ENCODE measurements at regions not wholly inside any gene's neighbourhood (a gene's known extent, or its start where the extent isn't known, plus 50 kb on each side); places are given as distances from the start of the nearest gene placed in this dataset.

DNA sequence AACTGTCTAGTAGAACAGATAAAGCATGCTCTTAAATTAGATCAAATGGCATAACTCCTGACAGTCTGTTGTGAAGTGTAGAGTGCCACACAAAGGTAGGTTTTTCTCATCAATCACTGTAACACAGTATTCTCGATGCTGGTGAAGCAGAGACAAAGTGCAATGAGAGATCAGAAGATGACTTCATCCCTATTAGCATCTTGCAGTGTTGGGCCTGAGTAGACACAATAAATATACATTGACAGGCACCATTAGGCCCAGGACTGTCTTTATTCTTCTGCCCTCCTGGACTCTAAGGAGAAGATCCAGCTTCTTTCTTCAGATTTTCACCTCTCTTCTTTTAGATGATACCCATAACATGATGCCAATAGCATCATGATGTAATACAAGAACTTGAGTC, 478.0 kb upstream of the TENM4 start:
- POLR2A ChIA-PET = no interaction called here
- DNase-seq = no peak
- no peaks in the 10 kb centered on the region for H3K4me1 Mint-ChIP-seq
- H3K4me3 Mint-ChIP-seq = no peak overlapping the region
- no peaks in the 10 kb centered on the region for H3K9me3 Mint-ChIP-seq
- H3K27ac Mint-ChIP-seq = no peak overlapping the region
- H3K36me3 Mint-ChIP-seq (ENCODE audit: low read depth) = no peaks in the 10 kb centered on the region
- CTCF ChIA-PET = no interaction called here
- H3K27me3 Mint-ChIP-seq = no peaks in the 10 kb centered on the region

DNA sequence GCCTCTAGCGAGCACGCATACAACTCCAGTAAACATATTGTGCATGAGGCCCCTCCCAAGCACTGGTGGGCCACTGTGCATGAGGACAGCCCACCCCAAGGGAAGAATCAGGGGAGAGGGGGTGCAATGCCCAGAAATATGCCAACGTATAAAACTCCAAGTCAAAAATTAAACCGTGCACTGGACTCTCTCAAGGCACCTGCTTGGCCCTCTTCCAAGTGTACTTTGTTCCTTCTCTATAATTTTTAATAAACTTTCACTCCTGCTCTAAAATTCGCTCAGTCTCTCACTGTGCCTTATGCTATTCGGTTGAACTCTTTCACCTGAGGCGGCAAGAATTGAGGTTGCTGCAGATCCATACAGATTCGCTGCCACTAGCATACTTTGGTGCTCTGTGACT, 465.3 kb upstream of the TENM4 start:
- DNase-seq = no peak
- Mint-ChIP-seq H3K27me3 (no peaks in the 10 kb centered on the region), H3K4me3 (no peak overlapping the region), H3K36me3 (ENCODE audit: low read depth) (no peaks in the 10 kb centered on the region), H3K9me3 (peaks cover 3% of the 10 kb centered on the region), H3K27ac (no peak overlapping the region), H3K4me1 (no peaks in the 10 kb centered on the region)
- CTCF ChIA-PET = no interaction called here
- POLR2A ChIA-PET = no interaction called here

DNA sequence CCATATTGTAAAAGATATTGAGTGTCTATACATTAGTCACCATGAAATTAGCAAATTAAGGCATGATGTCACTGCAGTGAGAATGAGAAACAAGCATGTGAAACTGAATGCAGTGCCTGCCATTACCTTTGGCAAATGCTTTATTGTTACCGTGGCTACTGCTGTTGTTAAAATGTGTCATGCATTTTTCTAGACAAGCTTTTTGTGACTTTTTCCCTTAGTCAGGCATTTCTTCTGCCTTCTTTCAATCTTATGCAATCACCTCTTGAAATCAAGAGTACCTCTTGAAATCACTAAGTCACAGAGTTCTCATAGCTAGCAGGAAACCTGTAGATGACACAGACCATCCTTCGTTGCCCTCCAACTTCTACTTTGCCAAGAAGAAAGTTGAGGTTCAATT, 461.7 kb upstream of the TENM4 start:
- H3K4me3 Mint-ChIP-seq = no peak overlapping the region
- ChIA-PET POLR2A (no interaction called here), CTCF (no interaction called here)
- H3K9me3 Mint-ChIP-seq = no peaks in the 10 kb centered on the region
- no peaks in the 10 kb centered on the region for H3K4me1 Mint-ChIP-seq
- no peaks in the 10 kb centered on the region for H3K27me3 Mint-ChIP-seq
- no peak for DNase-seq
- H3K27ac Mint-ChIP-seq = no peak overlapping the region
- no peaks in the 10 kb centered on the region for H3K36me3 Mint-ChIP-seq (ENCODE audit: low read depth)

DNA sequence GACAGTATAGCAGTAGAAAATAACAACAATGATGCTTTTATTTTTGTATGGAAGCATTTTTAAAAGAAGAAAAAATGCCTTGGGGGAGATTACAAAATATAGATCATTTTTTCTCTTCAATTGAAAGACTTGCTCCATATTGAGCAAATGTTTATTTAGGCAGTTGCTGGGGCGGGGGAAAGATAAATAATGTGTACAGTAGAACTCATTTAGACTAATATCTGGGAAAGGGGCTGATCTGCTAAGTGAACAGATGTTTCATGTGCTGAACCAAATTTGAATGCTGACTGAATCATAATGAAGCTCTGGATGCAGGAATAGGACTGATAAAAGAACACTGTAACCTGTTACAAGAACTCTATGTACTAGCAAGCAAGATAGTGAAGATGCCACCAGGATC, 457.1 kb upstream of the TENM4 start:
- H3K36me3 Mint-ChIP-seq (ENCODE audit: low read depth) = no peaks in the 10 kb centered on the region
- CTCF ChIA-PET = interaction anchor here (1.6 kb wide), 1 partner anchor 11 kb away, joined by 3 read pairs; no protein-coding TSS in a partner anchor
- H3K27ac Mint-ChIP-seq = no peak overlapping the region
- no peak for DNase-seq
- POLR2A ChIA-PET = no interaction called here
- no peaks in the 10 kb centered on the region for H3K27me3 Mint-ChIP-seq
- H3K4me1 Mint-ChIP-seq = no peaks in the 10 kb centered on the region
- no peak overlapping the region for H3K4me3 Mint-ChIP-seq
- H3K9me3 Mint-ChIP-seq = no peaks in the 10 kb centered on the region

DNA sequence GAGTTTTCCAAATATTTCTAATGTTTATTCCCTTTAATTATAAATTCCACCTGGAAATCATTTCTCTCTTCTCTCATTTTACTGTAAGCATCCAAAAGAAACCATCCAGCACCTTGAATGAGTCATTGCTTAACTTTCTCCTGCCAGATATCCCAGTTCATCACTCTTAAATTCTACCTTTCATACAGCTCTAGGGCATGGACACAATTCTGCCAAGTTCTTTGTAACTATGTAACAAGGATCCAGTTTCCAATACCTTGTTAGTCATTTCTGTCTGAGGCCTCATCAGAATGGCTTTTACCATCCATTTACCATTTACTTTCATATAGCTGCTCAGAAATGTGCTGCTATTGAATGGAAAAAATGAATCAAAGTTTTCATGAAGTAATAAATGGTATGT, 455.4 kb upstream of the TENM4 start:
- Mint-ChIP-seq H3K9me3 (no peaks in the 10 kb centered on the region), H3K27ac (no peak overlapping the region), H3K4me1 (no peaks in the 10 kb centered on the region), H3K4me3 (no peak overlapping the region), H3K27me3 (no peaks in the 10 kb centered on the region), H3K36me3 (ENCODE audit: low read depth) (no peaks in the 10 kb centered on the region)
- ChIA-PET CTCF (interaction anchor here (0.6 to 1.6 kb wide), 2 partner anchors 12 to 964 kb away, joined by 3 to 4 read pairs; no protein-coding TSS in a partner anchor), POLR2A (no interaction called here)
- DNase-seq = no peak

DNA sequence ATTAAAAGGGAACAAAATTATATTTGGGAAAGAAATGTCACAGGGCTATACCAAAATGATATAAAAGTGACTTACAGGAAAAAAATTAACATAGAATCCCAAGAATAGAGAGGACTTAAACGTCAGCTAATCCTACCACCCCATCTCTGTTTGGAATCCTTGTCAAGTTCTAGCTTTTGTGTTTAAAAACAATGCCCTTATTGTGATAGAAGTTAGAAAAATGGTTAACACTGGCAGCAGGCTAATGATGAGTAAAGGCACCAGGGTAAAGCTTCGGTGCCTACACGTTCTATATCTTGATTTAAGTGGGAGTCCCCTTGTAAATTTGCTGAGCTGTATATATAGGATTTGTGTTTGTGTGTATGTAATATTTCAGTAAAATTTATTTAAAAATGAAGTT, 453.3 kb upstream of the TENM4 start:
- CTCF ChIA-PET = no interaction called here

DNA sequence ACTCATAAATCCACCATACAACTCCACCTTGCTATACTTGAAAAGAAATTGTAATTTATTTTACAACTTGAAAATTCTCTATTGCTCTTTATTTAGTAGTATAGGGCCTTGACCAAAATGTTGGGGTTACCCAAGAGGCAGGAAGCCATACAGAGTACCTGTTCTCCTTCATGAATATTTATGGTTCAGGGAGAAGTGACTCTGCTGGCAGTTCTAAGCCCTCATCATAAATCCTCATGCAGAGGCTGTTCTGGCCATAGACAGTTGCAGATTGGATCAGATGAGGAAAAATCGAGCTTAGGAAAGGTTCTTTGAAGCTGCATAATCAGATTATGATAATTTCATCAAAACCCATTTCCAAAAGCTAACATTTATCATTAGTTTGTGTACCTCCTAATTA, 449.4 kb upstream of the TENM4 start:
- DNase-seq = no peak
- ChIA-PET POLR2A (no interaction called here), CTCF (no interaction called here)
- H3K4me1 Mint-ChIP-seq = no peaks in the 10 kb centered on the region
- no peaks in the 10 kb centered on the region for H3K36me3 Mint-ChIP-seq (ENCODE audit: low read depth)
- H3K27ac Mint-ChIP-seq = no peak overlapping the region
- H3K9me3 Mint-ChIP-seq = no peaks in the 10 kb centered on the region
- H3K27me3 Mint-ChIP-seq = no peaks in the 10 kb centered on the region
- no peak overlapping the region for H3K4me3 Mint-ChIP-seq

More for the DNA sequence above, 453.3 kb upstream of the TENM4 start:
- DNase-seq = no peak
- Mint-ChIP-seq H3K4me3 (no peak overlapping the region), H3K36me3 (ENCODE audit: low read depth) (no peaks in the 10 kb centered on the region), H3K27ac (no peak overlapping the region), H3K9me3 (no peaks in the 10 kb centered on the region), H3K4me1 (no peaks in the 10 kb centered on the region), H3K27me3 (no peaks in the 10 kb centered on the region)
- POLR2A ChIA-PET = no interaction called here

DNA sequence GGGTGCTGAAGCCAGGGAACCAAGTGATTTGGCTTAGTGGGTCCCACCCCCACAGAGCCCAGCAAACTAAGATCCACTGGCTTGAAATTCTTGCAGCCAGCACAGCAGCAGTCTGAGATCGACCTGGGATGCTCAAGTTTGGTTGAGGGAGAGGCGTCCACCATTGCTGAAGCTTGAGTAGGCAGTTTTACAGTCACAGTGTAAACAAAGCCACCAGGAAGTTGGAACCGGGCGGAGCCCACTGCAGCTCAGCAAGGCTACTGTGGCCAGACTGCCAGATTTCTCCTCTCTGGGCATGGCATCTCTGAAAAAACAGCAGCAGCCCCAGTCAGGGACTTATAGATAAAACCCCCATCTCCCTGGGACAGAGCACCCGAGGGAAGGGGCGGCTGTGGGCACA, 424.1 kb upstream of the TENM4 start:
- CTCF ChIA-PET = no interaction called here
- Mint-ChIP-seq H3K36me3 (ENCODE audit: low read depth) (no peaks in the 10 kb centered on the region), H3K4me1 (no peaks in the 10 kb centered on the region), H3K27ac (no peak overlapping the region), H3K4me3 (no peak overlapping the region), H3K27me3 (no peaks in the 10 kb centered on the region), H3K9me3 (peaks cover 16% of the 10 kb centered on the region)
- no peak for DNase-seq
- POLR2A ChIA-PET = no interaction called here

DNA sequence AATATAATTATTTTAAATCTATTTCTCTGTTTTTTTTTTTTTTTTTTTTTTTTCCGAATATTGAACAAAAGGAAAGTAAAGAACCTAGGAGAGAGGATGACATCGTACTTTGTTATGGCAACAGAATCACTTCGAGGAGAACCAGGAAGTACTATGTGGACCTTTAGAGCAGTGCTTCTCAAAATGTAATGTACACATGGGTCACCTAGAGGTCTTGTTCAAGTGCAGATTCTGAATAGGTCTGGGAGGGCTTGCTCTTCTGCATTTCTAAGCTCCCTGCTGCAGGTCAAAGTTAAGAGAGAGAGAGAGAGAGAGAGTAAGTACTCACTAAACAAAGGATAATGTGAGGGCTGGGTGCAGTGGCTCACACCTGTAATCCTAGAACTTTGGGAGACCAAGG, 419.5 kb upstream of the TENM4 start:
- no peak overlapping the region for H3K27ac Mint-ChIP-seq
- DNase-seq = no peak
- CTCF ChIA-PET = interaction anchor here (0.6 to 0.7 kb wide), 2 partner anchors 271 to 1506 kb away, joined by 3 read pairs; no protein-coding TSS in a partner anchor
- H3K27me3 Mint-ChIP-seq = no peaks in the 10 kb centered on the region
- no peaks in the 10 kb centered on the region for H3K4me1 Mint-ChIP-seq
- POLR2A ChIA-PET = no interaction called here
- H3K9me3 Mint-ChIP-seq = peaks cover 2% of the 10 kb centered on the region
- H3K36me3 Mint-ChIP-seq (ENCODE audit: low read depth) = no peaks in the 10 kb centered on the region
- H3K4me3 Mint-ChIP-seq = no peak overlapping the region

DNA sequence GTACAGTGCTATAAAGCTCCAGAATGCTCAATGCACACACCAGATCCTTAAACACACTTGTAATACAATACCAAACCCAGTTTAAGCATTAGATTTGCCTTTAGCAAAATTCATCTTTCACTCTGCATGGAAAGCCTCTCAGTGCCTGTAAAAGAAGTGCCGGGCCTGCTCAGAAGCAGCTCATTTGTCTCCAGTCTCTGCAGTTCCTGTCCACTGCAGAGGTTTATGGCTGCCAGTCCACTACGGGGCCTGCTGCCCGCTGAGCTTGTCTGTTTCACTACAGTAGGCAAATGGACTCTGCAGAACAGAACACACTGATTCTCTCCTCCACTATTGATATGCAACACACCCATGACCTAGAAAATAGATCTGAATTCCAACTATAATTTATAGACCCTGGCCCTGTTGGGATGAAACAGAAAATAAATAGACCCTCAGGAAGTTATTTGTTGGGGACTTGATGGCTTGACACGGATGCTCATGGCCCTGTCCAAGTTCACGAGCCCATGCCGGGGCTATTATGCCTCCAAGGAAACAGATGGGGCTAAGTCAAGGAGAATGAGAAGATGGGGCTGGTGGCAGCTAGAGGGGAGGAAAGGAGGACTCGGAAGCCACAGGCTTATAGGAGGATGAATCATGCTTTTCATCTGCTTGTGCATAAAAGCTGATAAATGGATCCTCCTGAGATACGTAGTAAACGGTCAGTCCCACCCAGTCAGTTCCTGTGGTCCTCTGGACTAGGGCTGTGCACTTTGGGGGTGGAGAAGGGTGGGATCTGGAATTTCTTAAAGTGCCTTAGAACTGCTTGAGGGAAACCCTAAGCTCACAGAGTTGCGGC, 416.8 kb upstream of the TENM4 start:
- CTCF ChIA-PET = no interaction called here
- Mint-ChIP-seq H3K9me3 (peaks cover 4% of the 10 kb centered on the region), H3K4me1 (no peaks in the 10 kb centered on the region), H3K36me3 (ENCODE audit: low read depth) (no peaks in the 10 kb centered on the region), H3K27ac (no peak overlapping the region), H3K4me3 (no peak overlapping the region), H3K27me3 (no peaks in the 10 kb centered on the region)
- POLR2A ChIA-PET = no interaction called here
- DNase-seq = no peak

DNA sequence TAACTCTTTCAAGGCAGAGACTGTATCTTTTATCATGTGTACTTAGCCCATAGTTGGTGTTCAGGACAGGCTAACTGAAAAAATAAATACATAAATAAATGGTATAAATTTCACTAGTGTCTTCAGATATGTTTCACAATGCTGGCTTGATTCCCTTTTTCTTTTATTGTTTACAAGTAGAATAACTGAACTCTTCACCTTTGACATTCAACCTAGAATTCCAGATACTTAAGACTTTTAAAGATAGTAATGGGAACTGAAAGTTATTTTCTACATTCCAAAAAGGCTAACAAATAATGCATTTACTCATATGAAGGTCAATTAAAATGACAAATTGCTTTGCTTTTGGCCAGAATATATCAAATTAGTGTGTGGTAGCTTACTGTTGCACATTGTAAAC, 411.3 kb upstream of the TENM4 start:
- Mint-ChIP-seq H3K4me1 (no peaks in the 10 kb centered on the region), H3K9me3 (peaks cover 3% of the 10 kb centered on the region)
- POLR2A ChIA-PET = no interaction called here

DNA sequence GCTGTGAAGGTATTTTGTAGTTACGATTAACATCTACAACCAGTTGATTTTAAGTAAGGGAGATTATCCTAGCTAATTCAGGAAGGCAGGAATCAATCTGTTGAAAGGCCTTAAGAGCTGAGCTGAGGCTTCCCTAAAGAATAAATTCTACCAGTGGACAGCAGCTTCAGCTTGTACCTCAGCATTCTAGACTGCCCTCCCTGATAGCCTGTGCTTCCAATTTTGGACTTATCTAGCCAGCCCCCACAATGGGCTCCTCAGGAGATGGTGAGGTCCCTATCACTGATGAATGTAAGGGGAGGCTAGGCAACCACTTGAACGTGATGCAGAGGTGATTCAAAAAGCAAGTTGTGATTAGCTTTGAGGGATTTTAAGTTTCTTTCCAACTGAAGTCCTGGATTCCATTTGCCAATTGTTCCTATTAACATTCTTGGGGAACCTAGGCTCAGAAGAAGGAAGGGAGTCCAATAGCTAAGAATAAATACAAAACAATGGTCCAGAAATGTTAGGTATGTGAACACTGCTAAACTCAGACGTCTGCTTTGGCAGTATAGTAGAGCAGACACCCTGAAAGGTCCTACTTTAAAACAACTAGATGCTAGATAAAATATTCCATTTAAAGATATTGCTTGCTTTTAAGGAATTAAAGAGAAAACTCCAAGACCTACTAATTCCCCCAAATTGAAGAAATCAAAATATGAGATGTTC, 404.3 kb upstream of the TENM4 start:
- POLR2A ChIA-PET = no interaction called here
- Mint-ChIP-seq H3K4me1 (no peaks in the 10 kb centered on the region), H3K4me3 (no peak overlapping the region), H3K27ac (no peak overlapping the region), H3K27me3 (no peaks in the 10 kb centered on the region), H3K9me3 (peaks cover 5% of the 10 kb centered on the region), H3K36me3 (ENCODE audit: low read depth) (no peaks in the 10 kb centered on the region)
- DNase-seq = no peak
- CTCF ChIA-PET = no interaction called here

More for the DNA sequence above, 411.3 kb upstream of the TENM4 start:
- no peaks in the 10 kb centered on the region for H3K27me3 Mint-ChIP-seq
- H3K4me3 Mint-ChIP-seq = no peak overlapping the region
- no peaks in the 10 kb centered on the region for H3K36me3 Mint-ChIP-seq (ENCODE audit: low read depth)
- H3K27ac Mint-ChIP-seq = no peak overlapping the region
- no peak for DNase-seq
- CTCF ChIA-PET = no interaction called here

DNA sequence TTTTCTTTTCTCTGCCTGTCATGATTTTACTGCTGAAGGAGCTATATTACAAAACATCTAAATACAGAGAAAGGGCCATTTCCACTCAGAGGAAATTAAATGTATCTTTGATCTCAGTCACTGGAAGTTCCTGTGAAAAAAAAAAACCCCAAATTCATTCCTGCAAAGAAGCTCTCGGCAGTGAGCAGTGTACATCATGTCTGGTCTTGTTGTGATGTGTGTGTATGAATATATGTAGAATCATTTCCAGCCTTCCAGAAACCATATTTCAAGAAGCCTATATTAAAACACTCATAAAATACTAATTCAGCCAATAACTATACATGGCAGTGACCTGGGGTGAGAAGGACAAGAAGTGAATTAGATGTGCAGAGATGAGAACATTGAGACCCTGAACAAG, 393.2 kb upstream of the TENM4 start:
- ChIA-PET POLR2A (no interaction called here), CTCF (no interaction called here)
- no peak for DNase-seq
- no peaks in the 10 kb centered on the region for H3K27me3 Mint-ChIP-seq
- no peaks in the 10 kb centered on the region for H3K9me3 Mint-ChIP-seq
- H3K4me3 Mint-ChIP-seq = no peak overlapping the region
- no peak overlapping the region for H3K27ac Mint-ChIP-seq
- no peaks in the 10 kb centered on the region for H3K4me1 Mint-ChIP-seq
- H3K36me3 Mint-ChIP-seq (ENCODE audit: low read depth) = no peaks in the 10 kb centered on the region

DNA sequence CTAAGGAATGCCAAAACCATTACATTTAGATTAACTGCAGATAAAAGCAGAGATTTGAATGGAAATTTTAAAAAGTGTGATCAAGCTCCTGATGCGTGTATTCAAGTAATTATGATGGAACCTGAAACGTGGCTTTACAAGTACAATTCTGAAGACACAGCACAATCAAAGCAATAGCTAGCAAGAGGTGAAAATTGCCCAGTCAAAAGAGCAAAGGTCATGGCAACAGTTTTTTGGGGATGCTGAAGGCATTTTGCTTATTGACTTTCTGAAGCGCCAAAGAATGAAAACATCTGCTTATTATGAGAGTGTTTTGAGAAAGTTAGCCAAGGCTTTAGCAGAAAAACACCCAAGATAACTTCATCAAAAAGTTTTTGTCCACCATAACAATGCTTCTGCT, 389.6 kb upstream of the TENM4 start:
- ChIA-PET POLR2A (no interaction called here), CTCF (no interaction called here)
- no peak overlapping the region for H3K27ac Mint-ChIP-seq
- no peak overlapping the region for H3K4me3 Mint-ChIP-seq
- no peaks in the 10 kb centered on the region for H3K4me1 Mint-ChIP-seq
- no peaks in the 10 kb centered on the region for H3K9me3 Mint-ChIP-seq
- no peaks in the 10 kb centered on the region for H3K27me3 Mint-ChIP-seq
- no peak for DNase-seq
- no peaks in the 10 kb centered on the region for H3K36me3 Mint-ChIP-seq (ENCODE audit: low read depth)

Measured in activated CD4-positive, alpha-beta T cell treated with anti-CD3 and anti-CD28 coated beads, Interleukin-2, amount 10 ng/mL, durations not matched to agents 7 days and 5 days (primary cell).